ENCODE measurements at regions not wholly inside any gene's neighbourhood (a gene's known extent, or its start where the extent isn't known, plus 50 kb on each side); places are given as distances from the start of the nearest gene placed in this dataset.
"Not testable (repeated sequence)": the region's sequence is repeated elsewhere in the genome, so short reads cannot be mapped to it uniquely, and the experiment has no call there.

GRCh38 chr13:80704369-80704768 lies 363.4 kb upstream of the SPRY2 start:
- Histone ChIP-seq H3K36me3 (no peaks in the 10 kb centered on the region), H3K27ac (no peak overlapping the region), H3K4me1 (no peaks in the 10 kb centered on the region), H3K27me3 (no peaks in the 10 kb centered on the region), H3K9me3 (no peaks in the 10 kb centered on the region), H3K4me3 (no peak overlapping the region)
- TF ChIP-seq CTCF (IDR thresholded peaks at IDR 0.05) = no peak
- no peak for DNase-seq
- ATAC-seq = no peak
- intact Hi-C loops (cut with DNase I) = no loop called here

- H3K4me1 ChIP-seq = no peaks in the 10 kb centered on the region
- no peak overlapping the region for H3K4me3 ChIP-seq
- H3K36me3 ChIP-seq = no peaks in the 10 kb centered on the region
- no peaks in the 10 kb centered on the region for H3K9me3 ChIP-seq
- no peak for TF ChIP-seq CTCF (IDR thresholded peaks at IDR 0.05)
- H3K27me3 ChIP-seq = no peaks in the 10 kb centered on the region
- no peak for ATAC-seq
- intact Hi-C loops (cut with DNase I) = no loop called here
- no peak for DNase-seq
- H3K27ac ChIP-seq = no peak overlapping the region
Observed at GRCh38 chr13:80695841-80696240, 354.9 kb upstream of the SPRY2 start.

GRCh38 chr13:80691814-80692213 lies 350.9 kb upstream of the SPRY2 start:
- DNase-seq; H3K9me3 ChIP-seq; H3K4me1 ChIP-seq; ATAC-seq; H3K27me3 ChIP-seq; H3K27ac ChIP-seq; intact Hi-C loops (cut with DNase I); H3K36me3 ChIP-seq; H3K4me3 ChIP-seq: not testable (repeated sequence)

- no peak for ATAC-seq
Observed at GRCh38 chr13:80690208-80690607, 349.3 kb upstream of the SPRY2 start.

GRCh38 chr13:80688593-80688992 lies 347.7 kb upstream of the SPRY2 start:
- Histone ChIP-seq H3K36me3 (no peaks in the 10 kb centered on the region), H3K4me1 (no peaks in the 10 kb centered on the region), H3K27me3 (no peaks in the 10 kb centered on the region), H3K4me3 (no peak overlapping the region), H3K27ac (no peak overlapping the region), H3K9me3 (no peaks in the 10 kb centered on the region)
- no peak for ATAC-seq
- DNase-seq = no peak
- intact Hi-C loops (cut with DNase I) = no loop called here
- no peak for TF ChIP-seq CTCF (IDR thresholded peaks at IDR 0.05)

More at GRCh38 chr13:80690208-80690607, 349.3 kb upstream of the SPRY2 start:
- no peak overlapping the region for H3K27ac ChIP-seq
- no peaks in the 10 kb centered on the region for H3K9me3 ChIP-seq
- DNase-seq = no peak
- no peaks in the 10 kb centered on the region for H3K36me3 ChIP-seq
- no peak overlapping the region for H3K4me3 ChIP-seq
- intact Hi-C loops (cut with DNase I) = no loop called here
- H3K4me1 ChIP-seq = no peaks in the 10 kb centered on the region
- no peaks in the 10 kb centered on the region for H3K27me3 ChIP-seq
- no peak for TF ChIP-seq CTCF (IDR thresholded peaks at IDR 0.05)

GRCh38 chr13:80685942-80686341 lies 345.0 kb upstream of the SPRY2 start:
- H3K27me3 ChIP-seq = no peaks in the 10 kb centered on the region
- H3K36me3 ChIP-seq = no peaks in the 10 kb centered on the region
- intact Hi-C loops (cut with DNase I) = no loop called here
- TF ChIP-seq CTCF (IDR thresholded peaks at IDR 0.05) = no peak
- ATAC-seq (no peak), DNase-seq (no peak)
- no peak overlapping the region for H3K27ac ChIP-seq
- H3K4me1 ChIP-seq = no peaks in the 10 kb centered on the region
- no peak overlapping the region for H3K4me3 ChIP-seq
- H3K9me3 ChIP-seq = no peaks in the 10 kb centered on the region
